OCI-LY3 (cell line): ENCODE measurements at regions not wholly inside any gene's neighbourhood (a gene's known extent, or its start where the extent isn't known, plus 50 kb on each side); places are given as distances from the start of the nearest gene placed in this dataset.
A peak's percentile ranks its signal among the peaks of the same experiment; 100 is the strongest.

Experiments
- H2AFZ ChIP-seq: fragments of 200-600, 300-600 bp; shearing (Covaris generic); 2 replicates; pipeline ENCODE4 v1.6.0; 2014; ENCODE audit warnings: antibody characterized with exemption, low read depth, low read length
- H3K27ac ChIP-seq: fragments of 200-600, 300-600 bp; sonication (generic); 2 replicates; pipeline ENCODE4 v1.5.1; 2014; ENCODE audit warnings: mild to moderate bottlenecking, low read length, moderate library complexity, mixed read lengths
- H3K27me3 ChIP-seq: fragments of 200-600, 300-600 bp; sonication (generic); 2 replicates; pipeline ENCODE4 v1.6.1; 2014; ENCODE audit warnings: low read depth, low read length, mixed read lengths
- H3K36me3 ChIP-seq: fragments of 200-600, 300-600 bp; sonication (generic); replicated peaks from 2 replicates; pipeline ENCODE3; 2014; ENCODE audit warnings: low read depth, low read length, mixed read lengths
- H3K4me1 ChIP-seq: fragments of 300-600, 200-600 bp; sonication (generic); 2 replicates; pipeline ENCODE4 v1.6.1; 2014; ENCODE audit warnings: low read length, mixed read lengths
- H3K4me2 ChIP-seq: fragments of 200-600, 300-600 bp; sonication (generic); 2 replicates; pipeline ENCODE4 v1.6.1; 2014; ENCODE audit warnings: low read length, mixed read lengths
- H3K4me3 ChIP-seq: fragments of 300-600, 200-600 bp; sonication (generic); 2 replicates; pipeline ENCODE4 v1.5.1; 2014; ENCODE audit warnings: antibody characterized with exemption, mild to moderate bottlenecking, low read length, moderate library complexity
- H3K79me2 ChIP-seq: fragments of 300-600, 200-600 bp; shearing (Covaris generic); 2 replicates; pipeline ENCODE4 v1.6.1; 2014; ENCODE audit warnings: mild to moderate bottlenecking, low read length, mixed read lengths
- H3K9ac ChIP-seq: fragments of 300-600, 200-600 bp; shearing (Covaris generic); 2 replicates; pipeline ENCODE4 v1.6.0; 2014; ENCODE audit warnings: mild to moderate bottlenecking, low read length, moderate library complexity
- H3K9me3 ChIP-seq: fragments of 200-600, 300-600 bp; shearing (Covaris generic); 2 replicates; pipeline ENCODE4 v1.6.1; 2014; ENCODE audit warnings: low read length, mixed read lengths; ENCODE audit not compliant: insufficient read depth
- H4K20me1 ChIP-seq: fragments of 200-600, 300-600 bp; sonication (generic); 2 replicates; pipeline ENCODE4 v1.6.1; 2016; ENCODE audit warnings: low read length, mixed read lengths; ENCODE audit not compliant: insufficient read depth
- EZH2phosphoT487 ChIP-seq: fragments of 200-600 bp; shearing (Covaris generic); IDR thresholded peaks from 2 replicates; pipeline ENCODE4 v1.6.1; 2018; ENCODE audit warnings: antibody characterized with exemption, mixed run types, low read depth
- TF ChIP-seq, protein P1 (sequence below): fragments of 200-600, 300-600 bp; sonication (generic); IDR thresholded peaks from 2 replicates; pipeline ENCODE4 v1.5.1; 2014; ENCODE audit warnings: antibody characterized with exemption, low read length, low read depth

DNA sequence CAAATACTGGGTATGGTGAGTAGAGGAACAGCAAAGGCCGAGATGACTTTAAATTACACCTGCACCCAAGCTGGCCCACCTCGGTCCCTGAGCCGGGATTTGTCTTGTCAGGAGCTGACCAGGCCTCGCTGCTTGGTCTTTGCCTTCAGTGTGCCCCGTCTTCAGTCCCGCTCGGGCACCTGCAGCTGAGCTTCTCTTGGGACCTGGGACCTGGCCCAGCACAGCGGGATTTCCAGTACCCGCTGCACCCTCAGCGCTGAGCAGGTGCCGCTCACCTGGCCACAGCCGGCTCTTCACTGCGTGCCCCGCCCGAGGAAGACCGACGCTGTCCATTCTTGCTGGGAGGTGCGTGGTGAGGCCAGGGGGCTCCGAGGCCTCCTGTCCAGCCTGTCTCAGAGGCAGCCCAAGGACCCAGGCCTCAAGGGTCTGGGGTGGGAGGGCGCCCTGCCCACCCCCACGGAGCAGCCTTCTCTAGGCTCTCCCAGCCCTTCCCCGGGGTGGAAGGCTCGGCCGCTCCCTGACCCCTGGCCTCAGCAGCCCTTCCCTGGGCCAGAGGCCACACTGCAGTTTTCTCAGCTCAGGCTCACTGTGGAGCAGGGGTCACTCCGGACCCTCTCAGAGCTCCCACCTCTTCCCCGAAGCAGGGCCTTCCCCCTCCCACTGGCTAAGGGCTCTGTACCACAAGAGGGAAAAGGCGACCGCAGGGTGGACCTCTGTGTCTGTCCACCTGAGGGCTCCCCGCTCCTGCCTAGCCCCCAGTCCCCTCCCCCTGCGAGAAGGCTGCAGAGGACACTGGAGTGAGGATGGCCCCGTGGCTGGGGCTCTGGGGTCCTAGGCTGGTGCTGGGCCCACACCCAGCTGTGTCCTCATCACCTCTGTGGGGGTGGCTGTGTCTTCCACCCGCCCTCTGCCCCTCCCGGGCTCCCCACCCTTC, 119.3 kb downstream of the RNASET2 start:
- Histone ChIP-seq H3K4me1 (no peaks in the 10 kb centered on the region), H3K36me3 (no peaks in the 10 kb centered on the region), H3K9me3 (no peaks in the 10 kb centered on the region), H3K27me3 (no peaks in the 10 kb centered on the region), H2AFZ (no peak overlapping the region), H3K79me2 (no peaks in the 10 kb centered on the region), H3K9ac (no peak overlapping the region), H3K4me2 (no peak overlapping the region), H3K4me3 (no peak overlapping the region), H3K27ac (no peak overlapping the region), H4K20me1 (no peaks in the 10 kb centered on the region)
- no peak for TF ChIP-seq EZH2phosphoT487
- TF ChIP-seq, protein P1, sequence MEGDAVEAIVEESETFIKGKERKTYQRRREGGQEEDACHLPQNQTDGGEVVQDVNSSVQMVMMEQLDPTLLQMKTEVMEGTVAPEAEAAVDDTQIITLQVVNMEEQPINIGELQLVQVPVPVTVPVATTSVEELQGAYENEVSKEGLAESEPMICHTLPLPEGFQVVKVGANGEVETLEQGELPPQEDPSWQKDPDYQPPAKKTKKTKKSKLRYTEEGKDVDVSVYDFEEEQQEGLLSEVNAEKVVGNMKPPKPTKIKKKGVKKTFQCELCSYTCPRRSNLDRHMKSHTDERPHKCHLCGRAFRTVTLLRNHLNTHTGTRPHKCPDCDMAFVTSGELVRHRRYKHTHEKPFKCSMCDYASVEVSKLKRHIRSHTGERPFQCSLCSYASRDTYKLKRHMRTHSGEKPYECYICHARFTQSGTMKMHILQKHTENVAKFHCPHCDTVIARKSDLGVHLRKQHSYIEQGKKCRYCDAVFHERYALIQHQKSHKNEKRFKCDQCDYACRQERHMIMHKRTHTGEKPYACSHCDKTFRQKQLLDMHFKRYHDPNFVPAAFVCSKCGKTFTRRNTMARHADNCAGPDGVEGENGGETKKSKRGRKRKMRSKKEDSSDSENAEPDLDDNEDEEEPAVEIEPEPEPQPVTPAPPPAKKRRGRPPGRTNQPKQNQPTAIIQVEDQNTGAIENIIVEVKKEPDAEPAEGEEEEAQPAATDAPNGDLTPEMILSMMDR: no peak

DNA sequence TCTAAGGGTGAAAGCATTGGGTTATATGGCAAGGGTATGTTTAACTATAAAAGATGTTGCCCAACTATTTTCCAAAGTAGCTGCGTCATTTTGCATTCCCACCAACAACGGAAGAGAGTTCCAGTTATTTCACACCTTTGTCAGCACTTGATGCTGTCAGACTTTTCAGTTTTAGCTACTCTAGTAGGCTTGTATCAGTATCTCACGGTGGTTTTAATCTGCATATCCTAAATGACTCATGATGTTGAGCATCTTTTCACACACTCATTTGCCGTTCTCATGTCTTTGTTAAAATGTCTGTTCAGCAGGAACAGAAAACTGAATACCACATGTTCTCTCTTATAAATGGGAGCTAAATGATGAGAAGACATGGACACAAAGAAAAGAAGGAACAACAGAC, 122.3 kb downstream of the RNASET2 start:
- H3K27me3 ChIP-seq: no peaks in the 10 kb centered on the region
- H2AFZ ChIP-seq: no peak overlapping the region
- no peaks in the 10 kb centered on the region for H3K9me3 ChIP-seq
- no peak overlapping the region for H3K4me3 ChIP-seq
- no peak overlapping the region for H3K9ac ChIP-seq
- peaks cover 22% of the 10 kb centered on the region for H3K4me1 ChIP-seq
- TF ChIP-seq EZH2phosphoT487: no peak
- TF ChIP-seq, protein P1: no peak
- H3K4me2 ChIP-seq: no peak overlapping the region
- H4K20me1 ChIP-seq: no peaks in the 10 kb centered on the region
- no peak overlapping the region for H3K27ac ChIP-seq
- no peaks in the 10 kb centered on the region for H3K36me3 ChIP-seq
- H3K79me2 ChIP-seq: no peaks in the 10 kb centered on the region

DNA sequence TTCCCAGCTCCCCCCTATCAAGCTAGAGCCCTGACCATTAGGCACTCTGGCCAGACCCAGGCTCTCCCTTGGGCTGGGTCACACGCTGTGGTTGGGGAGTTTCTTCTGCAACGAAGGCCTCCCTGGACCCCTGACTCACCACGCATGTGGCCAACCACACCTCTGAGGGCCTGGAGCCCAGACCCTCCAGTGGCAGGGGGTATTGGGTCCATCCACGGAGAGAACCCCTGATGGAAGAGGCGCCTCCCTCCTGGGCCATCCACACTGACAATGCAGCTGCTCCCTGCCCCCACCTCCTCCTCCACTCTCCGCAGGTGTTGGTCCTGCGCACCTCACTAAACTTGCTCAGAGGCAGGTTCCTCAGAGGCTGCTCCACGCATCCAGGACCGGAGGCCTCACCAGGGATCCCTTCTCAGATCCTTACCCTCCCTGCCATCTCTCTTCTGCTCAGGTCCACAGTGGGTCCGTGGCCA, 125.4 kb downstream of the RNASET2 start:
- peak overlapping the region; percentile 72 for H3K4me2 ChIP-seq
- peak overlapping the region; percentile 56; the same call in 1 of the 2 replicates for H3K9ac ChIP-seq
- H4K20me1 ChIP-seq: no peaks in the 10 kb centered on the region
- peak overlapping the region; percentile 96 for H3K27ac ChIP-seq
- TF ChIP-seq EZH2phosphoT487: no peak
- TF ChIP-seq, protein P1: no peak
- no peaks in the 10 kb centered on the region for H3K9me3 ChIP-seq
- H3K79me2 ChIP-seq: no peaks in the 10 kb centered on the region
- H3K36me3 ChIP-seq: no peaks in the 10 kb centered on the region
- peak overlapping the region; percentile 26 for H3K4me3 ChIP-seq
- H3K4me1 ChIP-seq: peaks cover 30% of the 10 kb centered on the region
- peak overlapping the region; percentile 9; the same call in 1 of the 2 replicates for H2AFZ ChIP-seq
- H3K27me3 ChIP-seq: peaks cover 24% of the 10 kb centered on the region

DNA sequence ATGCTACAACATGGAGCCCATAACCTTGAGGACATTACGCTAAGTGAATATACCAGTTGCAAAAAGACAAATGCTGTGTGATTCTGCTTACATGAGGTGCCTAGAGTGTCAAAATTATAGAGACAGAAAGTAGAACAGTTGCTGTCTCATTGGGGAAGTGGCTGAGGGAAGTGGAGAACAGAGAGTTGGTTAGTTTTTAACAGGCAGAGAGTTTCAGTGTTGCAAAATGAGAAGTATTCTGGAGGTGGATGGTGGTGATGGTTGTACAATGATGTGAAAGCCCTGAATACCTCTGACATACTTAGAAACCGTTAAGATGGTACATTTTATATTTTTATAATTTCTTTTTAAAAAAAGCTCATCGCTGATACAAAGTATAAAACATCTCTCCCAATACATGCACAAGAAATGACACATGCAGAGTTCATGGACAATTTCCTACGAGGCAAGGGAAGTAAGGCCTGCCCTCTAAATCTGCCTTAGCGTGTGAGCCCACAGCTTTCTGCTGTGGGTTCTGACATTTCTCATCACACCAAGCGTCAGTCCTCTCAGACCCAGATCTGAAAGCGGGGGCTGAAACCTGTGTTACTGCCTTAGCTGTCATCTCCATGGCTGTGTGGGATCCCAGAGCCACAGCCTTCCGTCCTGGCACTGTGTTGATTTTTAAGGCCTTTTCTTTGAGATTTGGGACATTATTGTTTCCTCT, 126.0 kb downstream of the RNASET2 start:
- Histone ChIP-seq H3K27ac (peak overlapping the region; percentile 96), H3K27me3 (peaks cover 24% of the 10 kb centered on the region), H3K36me3 (no peaks in the 10 kb centered on the region), H3K4me1 (peaks cover 30% of the 10 kb centered on the region), H3K79me2 (no peaks in the 10 kb centered on the region), H3K9ac (peak overlapping the region; percentile 56; the same call in 1 of the 2 replicates), H2AFZ (0 out of 2 replicates have a peak overlapping the region, but pooled peaks have one; percentile 9), H3K9me3 (no peaks in the 10 kb centered on the region), H3K4me3 (peak overlapping the region; percentile 66), H3K4me2 (peak overlapping the region; percentile 72), H4K20me1 (no peaks in the 10 kb centered on the region)
- no peak for TF ChIP-seq EZH2phosphoT487
- TF ChIP-seq, protein P1: no peak
